ENCODE measurements at regions not wholly inside any gene's neighbourhood (a gene's known extent, or its start where the extent isn't known, plus 50 kb on each side); places are given as distances from the start of the nearest gene placed in this dataset.

GRCh38 chr4:20137176-20137575 lies 114.5 kb upstream of the SLIT2 start:
- TF ChIP-seq CTCF (IDR thresholded peaks at IDR 0.05; ENCODE audit: extremely low read depth in 1 of 2, insufficient read depth in 1 of 2, low read depth in 1 of 2, low read length in 2 of 2) (no peak), POLR2A (IDR thresholded peaks at IDR 0.05; ENCODE audit: low read depth, low read length) (no peak), MYC (IDR thresholded peaks at IDR 0.05; ENCODE audit: low read depth, low read length) (no peak), EZH2 (IDR thresholded peaks at IDR 0.05; ENCODE audit: borderline replicate concordance, low read depth, low read length, severe bottlenecking) (no peak), JUN (IDR thresholded peaks at IDR 0.05; ENCODE audit: borderline replicate concordance, insufficient read depth, insufficient read length, low read depth) (no peak), POLR2AphosphoS5 (IDR thresholded peaks at IDR 0.05; ENCODE audit: insufficient read depth, low read depth, low read length) (no peak), MAX (IDR thresholded peaks at IDR 0.05; ENCODE audit: insufficient read depth, insufficient read length) (no peak)

Measured in endothelial cell of umbilical vein (primary cell).